NCI-H510A (cell line): ENCODE measurements at regions not wholly inside any gene's neighbourhood (a gene's known extent, or its start where the extent isn't known, plus 50 kb on each side); places are given as distances from the start of the nearest gene placed in this dataset.
A peak's percentile ranks its signal among the peaks of the same experiment; 100 is the strongest.

ENCODE experiments used
- DNase-seq: peaks from one replicate; lab custom pipeline; 2025; lab: John Stamatoyannopoulos, UW

GRCh38 chr11:19560156-19560555 is 152.5 kb upstream of the NAV2 start:
- no peak for DNase-seq

GRCh38 chr11:19559746-19560145 is 152.9 kb upstream of the NAV2 start:
- no peak for DNase-seq

- peak; percentile 61 for DNase-seq
These were observed 154.2 kb upstream of the NAV2 start for GRCh38 chr11:19558189-19558986.

DNA sequence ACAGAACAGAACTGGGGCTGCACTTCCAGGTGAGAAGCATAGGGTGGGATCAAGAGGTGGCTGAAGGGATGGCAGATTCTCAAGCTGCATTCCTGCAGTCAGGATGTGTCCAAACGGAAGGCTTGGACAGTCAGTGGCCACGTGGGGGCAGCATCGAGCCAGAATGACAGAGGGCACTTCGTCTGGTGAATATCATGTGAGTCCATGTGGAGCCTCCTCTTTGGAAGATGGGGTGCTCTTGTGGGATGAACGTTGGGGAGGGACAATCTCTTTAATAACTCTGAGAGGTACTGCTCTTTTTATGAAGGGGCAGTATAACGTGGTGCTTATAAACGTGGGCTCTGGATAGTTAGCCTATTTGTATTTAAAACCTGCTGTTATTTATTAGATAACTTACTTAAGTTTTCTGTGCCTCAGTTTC is 154.9 kb upstream of the NAV2 start:
- peak; percentile 12 for DNase-seq

- no peak for DNase-seq
These were observed 155.5 kb upstream of the NAV2 start for GRCh38 chr11:19557185-19557584.

DNA sequence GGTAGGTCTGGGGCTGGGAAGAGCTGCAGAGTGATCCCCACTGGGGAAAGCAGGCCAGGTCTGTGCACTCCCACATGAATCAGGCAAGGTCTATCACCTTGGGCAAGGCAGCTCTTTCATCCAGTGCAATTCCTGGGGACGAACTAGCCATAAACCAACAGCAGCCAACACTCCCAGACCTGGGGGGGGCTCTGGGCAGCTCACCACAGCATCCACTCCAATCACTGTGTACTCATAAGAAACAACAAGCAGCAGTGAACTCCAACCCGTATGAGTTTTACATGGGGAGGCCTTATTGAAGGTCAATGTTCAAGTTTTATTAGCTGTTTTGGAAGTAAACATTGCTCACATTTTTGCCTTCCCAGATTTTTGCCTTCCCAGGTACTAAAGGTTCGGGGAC is 157.4 kb upstream of the NAV2 start:
- DNase-seq: no peak

GRCh38 chr11:19553683-19554333 is 158.8 kb upstream of the NAV2 start:
- peak; percentile 33 for DNase-seq

DNA sequence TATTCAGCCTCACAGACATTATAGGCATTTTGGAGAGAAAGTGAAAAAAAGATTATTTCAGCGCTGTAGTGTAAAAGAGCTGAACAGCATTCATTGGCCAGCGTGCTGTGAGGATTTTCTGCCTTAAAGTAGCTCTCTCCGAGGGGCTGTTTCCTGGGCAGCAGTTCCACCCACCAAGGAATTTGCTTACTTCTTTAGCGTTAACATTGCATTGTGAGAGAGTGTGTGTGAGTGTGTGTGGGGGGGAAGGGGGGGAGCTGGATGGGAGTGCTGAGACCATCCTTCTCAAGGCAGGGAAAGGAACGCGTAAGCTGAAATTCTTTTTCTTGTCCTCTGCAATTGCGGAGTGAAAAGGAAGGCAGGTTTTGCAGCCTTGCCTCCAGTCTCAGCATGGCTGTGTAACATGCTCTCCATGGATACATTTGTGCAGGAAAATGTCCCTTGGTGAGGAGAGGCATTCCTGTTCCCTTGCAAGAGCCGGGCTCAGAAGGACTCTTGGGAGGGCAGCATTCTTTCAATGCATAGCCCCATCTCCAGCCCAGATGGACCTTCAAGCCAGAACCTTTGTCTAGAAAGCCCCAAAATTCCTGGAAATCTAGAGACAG is 159.9 kb upstream of the NAV2 start:
- DNase-seq: no peak

- no peak for DNase-seq
These were observed 160.5 kb upstream of the NAV2 start for GRCh38 chr11:19552161-19552560.

DNA sequence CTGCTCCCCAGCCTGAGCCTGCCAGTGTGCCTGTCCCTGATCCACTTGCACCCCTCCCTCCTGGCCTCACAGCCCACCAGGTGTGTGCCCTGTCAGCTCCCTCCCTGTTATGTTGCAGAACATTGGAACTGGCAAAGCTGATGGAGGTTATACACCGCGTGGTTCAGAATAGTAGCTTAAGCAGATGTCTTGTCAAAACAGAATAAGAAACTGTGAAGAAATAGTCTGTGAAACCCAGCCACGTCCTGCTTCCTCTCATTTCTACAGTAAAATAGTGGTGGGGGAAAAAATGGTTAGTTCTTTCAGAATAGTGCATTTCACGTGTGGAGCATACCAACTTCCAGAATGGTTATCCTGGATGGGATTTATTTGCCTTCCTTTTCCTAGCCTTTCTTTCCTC is 161.2 kb upstream of the NAV2 start:
- no peak for DNase-seq

GRCh38 chr11:19547044-19547443 is 165.6 kb upstream of the NAV2 start:
- no peak for DNase-seq

DNA sequence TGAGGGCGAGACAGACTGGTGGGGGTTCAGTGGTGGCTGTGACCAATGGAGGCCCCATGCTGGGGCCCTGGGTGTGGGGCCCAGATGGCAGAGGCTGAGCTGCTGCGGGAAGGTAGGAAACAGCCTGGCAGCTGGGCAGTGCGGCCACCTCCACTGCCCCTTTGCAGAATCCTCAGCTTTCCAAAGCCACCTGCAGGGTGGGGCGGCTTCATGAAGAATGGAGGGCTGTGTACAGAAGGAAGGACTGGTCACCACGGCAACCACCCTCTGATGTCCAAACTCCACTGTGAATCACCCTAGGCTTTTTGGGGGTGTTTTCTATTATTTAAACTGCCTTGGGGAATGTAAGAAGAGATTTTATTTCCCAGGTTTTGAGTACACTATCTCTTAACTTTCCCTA is 166.3 kb upstream of the NAV2 start:
- no peak for DNase-seq

GRCh38 chr11:19541521-19542049 is 171.1 kb upstream of the NAV2 start:
- no peak for DNase-seq

- no peak for DNase-seq
These were observed 172.8 kb upstream of the NAV2 start for GRCh38 chr11:19539861-19540260.

GRCh38 chr11:19537803-19538453 is 174.7 kb upstream of the NAV2 start:
- DNase-seq: no peak

DNA sequence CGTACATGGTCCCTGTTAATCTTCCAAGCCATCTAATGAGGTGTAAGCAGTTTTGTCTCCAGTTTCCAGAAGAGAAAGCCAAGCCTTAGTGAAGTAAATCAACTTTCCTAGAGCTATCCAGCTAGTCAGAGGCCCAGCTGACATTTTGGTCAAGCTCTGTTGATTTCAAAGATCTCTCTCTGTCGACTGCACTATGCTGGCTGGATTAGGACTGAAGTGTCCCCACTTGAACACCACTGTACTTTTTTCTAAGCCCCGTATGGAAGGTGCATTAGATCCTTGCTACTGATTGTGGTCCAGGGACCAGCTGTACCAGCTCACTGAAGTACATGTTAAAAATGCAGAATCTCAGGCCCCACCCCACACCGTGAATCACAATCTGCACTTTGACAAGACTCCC is 176.5 kb upstream of the NAV2 start:
- no peak for DNase-seq

- no peak for DNase-seq
These were observed 182.1 kb upstream of the NAV2 start for GRCh38 chr11:19530505-19530904.

- no peak for DNase-seq
These were observed 186.5 kb upstream of the NAV2 start for GRCh38 chr11:19526119-19526518.

DNA sequence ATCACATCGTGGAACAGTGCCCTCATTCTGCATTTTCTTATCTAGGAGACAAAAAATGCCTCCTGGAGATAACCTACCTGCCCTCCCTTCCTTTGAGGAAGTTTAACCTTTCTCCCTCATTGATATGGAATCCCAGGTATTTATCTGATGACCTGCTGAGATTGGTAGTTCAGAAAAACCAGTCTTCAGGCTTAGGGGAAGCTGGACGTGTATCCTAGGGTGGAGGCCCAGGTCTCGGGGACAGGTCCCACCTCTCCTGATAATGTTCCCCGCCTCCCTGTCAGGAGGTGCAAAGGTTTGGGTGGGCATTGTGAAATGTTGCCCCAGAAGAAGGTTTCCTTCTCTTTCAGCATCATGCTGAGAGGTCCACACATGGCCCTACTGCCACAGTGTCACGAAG is 186.9 kb upstream of the NAV2 start:
- no peak for DNase-seq

DNA sequence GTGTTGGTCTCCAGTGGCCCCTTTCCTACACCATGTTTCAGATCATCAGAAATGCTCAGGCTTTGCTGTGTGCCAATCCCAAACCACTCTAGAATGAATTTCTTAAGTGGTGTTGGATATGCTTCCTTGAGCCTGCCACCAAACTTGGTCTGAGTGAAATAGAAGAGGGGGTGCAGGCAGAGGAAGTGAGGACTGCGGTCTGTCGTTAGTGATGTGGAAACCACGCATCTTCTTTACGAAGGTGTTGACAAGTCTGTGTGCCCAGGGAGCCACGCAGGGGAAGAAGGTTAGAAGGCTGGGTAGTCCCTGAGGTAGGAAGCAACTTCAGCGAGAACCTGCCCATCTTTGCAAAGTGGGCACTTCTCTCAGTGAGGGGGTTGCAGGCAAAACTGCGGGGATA is 187.4 kb upstream of the NAV2 start:
- DNase-seq: no peak

DNA sequence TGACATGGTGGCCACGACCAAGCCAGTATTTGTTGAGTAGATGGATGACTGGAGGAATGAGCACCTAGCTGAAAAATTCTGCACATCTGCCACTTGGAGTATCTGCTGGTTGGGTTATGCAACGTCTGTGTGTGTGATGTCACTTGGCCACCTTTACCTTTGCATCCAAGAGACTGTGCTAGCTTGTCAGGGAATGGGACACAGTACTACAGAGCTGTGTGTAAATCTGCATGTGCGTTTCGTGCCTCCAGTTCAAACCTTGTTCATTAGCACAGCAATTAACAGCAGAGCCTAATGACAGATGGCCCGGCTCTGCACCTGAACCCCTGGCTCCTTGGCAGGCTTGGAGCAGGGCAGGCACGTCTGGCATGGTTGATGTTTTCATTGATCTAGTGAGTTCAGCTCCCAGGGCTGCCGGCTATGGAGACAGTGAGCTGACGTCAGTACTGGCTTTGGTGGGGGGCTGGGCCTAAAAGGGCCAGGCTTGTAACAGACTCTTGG is 188.4 kb upstream of the NAV2 start:
- no peak for DNase-seq

GRCh38 chr11:19520681-19521080 is 192.0 kb upstream of the NAV2 start:
- no peak for DNase-seq
